HG03354 (cell line): ENCODE measurements at regions not wholly inside any gene's neighbourhood (a gene's known extent, or its start where the extent isn't known, plus 50 kb on each side); places are given as distances from the start of the nearest gene placed in this dataset.
"Not testable (repeated sequence)": the region's sequence is repeated elsewhere in the genome, so short reads cannot be mapped to it uniquely, and the experiment has no call there.

Experiments used
- ATAC-seq: cut with Tn5 transposase; IDR thresholded peaks from one replicate; pipeline ENCODE4 v1.9.1; 2021; ENCODE audit warnings: mild to moderate bottlenecking; ENCODE audit not compliant: unreplicated experiment, poor library complexity, severe bottlenecking

DNA sequence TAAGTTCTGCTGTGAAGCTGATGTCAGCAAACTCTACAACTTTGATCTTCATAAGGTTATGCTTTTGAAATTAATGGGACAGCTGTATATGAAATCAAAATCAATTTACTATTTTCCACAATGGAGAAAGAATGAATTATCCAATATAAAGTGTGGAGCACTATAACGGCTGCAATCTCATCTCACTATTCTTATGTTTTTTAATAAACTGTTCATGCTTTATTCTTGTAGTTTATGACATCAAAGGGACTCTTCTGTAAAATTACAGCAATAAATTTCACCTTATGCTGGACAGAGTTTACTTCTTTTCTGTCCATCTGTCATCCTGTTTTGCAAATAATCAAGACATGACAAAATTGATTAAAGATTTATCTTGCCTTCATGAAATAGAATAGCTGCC, 192.5 kb downstream of the TECRL start:
- no peak for ATAC-seq

DNA sequence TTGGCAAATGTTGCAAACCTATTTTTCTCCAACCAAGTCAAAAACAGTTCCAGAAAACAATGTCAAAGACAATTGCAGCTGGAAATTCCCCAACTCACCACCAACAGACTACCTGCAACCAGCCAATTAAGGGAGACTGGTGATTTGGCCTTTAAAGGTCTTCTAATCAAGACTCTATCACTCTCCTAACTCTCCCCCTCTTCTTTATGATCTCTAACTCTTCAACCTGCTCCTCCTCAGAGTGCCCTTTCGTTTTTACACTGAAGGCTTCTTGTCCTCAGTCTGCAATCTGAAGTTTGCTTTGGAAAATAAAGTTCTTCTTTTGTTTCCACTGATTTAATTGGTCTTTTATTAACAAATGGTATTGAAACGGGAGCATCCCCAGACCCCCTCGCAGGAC, 203.9 kb downstream of the TECRL start:
- ATAC-seq: no peak

DNA sequence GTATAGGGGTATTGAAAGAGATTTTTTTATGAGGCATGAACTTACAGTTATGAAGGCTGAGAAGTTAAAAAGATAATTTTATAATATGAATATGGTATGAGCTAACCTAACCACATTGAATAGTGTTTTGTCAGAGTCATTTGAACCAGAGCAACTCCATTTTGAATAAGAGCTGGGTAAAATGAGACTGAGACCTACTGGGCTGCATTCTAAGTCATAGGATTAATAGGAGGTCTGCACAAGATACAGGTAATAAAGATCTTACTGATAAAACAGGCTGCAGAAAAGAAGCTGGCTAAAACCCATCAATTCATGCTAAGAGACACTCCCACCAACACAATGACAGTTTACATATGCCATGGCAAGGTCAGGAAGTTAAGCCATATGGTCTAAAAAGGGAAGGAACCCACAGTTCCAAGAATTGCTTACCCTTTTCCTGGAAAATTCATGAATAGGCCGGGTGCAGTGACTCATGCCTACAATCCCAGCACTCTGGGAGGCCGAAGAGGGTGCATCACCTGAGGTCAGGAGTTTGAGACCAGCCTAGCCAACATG, 209.2 kb downstream of the TECRL start:
- ATAC-seq: no peak

DNA sequence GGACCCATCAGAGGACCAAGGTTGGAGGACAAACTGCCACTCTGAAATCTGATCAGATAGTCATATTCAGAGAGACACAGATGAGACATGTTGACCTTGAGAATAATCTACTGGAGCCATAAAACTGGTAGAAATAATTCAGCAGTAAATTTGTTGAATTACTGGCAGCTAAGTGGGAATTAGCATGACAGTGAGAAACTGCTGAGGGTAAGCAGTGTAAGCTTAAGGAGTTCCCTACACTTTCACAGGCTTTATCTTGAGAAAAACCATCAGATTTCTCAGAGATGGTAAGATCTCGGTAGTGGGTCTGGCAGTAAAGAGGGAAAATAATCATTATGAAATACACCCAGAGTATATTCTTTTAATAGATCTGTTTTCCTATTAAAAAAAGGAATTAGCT, 213.7 kb downstream of the TECRL start:
- ATAC-seq: no peak

DNA sequence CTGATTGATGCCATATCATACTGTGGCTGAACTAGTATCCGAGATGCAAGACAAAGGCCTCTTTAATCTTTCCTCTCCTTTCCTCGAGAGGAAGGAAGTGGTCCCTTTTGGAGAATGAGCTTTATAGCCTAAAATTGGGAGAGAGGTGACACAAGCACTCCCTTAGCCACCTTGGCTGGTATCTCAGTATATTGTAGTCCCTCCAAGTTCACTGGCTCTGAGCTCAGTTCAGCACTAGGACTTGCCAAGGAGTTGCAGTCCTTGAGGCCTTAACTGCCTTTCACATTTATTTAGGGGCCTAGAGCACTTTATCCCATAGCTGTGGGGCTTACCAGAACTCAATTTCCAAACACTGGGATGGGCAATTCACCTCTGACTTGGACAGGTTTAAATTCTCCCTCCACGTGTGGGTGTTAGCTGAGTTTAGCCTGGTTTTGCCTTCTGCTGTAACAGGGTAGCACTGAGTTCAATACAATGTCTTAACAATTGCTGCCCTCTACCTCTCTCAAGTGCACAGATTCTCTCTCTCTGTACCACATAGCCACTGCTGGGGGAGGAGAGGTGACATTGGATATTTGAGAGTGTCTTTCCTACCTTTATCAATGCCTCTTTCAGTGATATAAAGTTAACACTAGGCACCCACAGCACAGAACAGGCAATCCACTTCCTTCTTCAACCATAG, 216.4 kb downstream of the TECRL start:
- ATAC-seq: no peak

DNA sequence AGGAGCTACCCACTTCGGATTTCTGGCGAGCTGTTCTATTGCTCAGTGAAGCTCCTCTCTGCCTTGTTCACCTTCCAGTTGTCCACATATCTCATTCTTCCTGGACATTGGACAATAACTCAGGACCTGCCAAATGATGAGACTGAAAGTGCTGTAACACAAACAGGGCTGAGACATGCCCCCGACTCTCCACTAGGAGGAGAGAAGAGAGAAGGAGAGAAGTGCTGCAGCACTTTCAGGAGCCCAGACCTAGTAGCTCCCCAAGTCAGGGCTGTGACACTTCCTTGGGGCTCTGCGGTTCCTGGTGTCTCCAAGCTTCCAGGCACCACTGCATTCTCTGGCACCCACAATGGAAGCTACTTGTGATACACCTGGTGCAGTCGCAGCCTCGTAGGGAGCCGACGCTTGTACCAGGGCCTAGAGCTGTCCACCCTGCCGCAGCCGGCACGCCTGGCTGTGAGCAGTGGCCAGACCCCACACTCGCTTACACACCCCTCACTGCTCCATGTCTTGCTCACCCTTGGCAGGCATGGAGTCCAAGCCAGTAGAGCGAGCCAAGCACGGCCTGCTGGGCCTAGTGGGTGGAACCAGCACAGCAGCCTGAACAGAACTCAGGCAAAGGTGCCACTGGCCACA, 234.9 kb downstream of the TECRL start:
- no peak for ATAC-seq

DNA sequence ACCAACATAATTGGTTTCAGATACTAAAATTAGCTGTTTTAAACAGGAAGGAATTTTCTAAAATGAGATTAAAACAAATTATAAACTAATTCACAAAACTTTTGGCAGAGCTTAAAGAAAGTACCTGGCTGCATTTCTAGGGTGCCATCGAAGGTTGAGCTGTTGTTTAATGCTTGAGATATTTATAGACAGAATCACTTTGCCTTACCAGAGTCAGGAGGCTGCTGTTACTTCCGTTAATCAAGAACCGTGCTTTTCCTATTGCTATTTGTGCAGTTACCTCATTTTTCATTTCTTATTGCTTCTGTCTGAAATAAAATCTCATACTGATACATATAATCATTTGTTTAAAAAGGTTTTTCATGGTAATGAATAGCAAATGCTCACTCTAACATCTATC, 242.9 kb downstream of the TECRL start:
- no peak for ATAC-seq

DNA sequence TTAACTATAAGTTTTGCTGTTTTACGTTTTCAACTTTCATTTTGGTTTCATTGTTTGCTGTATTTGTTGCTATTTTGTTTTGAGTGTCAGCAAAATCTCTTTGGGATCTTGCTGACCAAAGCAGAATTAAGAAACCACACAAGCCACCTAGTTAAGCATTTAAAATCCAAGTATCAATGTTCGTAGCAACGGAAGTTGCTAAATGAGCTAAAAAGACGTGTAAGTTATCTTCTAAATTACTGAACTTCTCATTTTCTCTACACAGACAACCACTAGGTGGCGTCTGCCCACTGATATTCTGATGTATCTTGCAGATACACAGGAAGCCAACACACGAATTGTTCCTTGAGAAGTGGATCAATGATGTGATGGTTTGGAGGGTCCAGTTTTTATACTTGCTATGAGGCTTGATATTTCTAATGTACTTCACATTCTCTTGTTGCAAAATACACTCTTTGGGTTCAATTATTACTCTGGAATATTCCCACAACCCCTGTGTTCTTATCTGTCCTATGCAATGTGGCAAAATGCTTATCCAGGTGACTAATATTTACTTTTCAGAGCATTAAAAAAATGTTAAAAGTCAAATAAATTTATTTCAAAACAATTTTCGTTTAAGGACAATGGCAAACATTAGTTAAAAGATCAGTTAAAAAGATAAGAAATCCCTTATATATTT, 250.5 kb downstream of the TECRL start:
- peak; percentile 94 for ATAC-seq

DNA sequence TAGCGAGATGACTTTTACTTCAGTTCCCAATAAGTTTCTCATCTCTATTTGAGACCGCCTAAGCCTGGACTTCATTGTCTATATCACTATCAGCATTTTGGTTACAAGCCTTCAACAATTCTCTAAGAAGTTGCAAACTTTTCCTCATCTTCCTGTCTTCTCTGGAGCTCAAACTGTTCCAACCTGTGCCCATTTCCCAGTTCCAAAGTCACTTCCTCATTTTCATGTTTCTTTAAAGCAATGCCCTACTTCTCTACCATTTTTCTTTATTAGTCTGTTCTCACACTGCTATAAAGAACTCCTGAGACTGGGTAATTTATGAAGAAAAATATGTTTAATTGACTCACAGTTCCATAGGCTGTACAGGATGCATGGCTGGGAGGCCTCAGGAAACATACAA, 251.9 kb downstream of the TECRL start:
- no peak for ATAC-seq

DNA sequence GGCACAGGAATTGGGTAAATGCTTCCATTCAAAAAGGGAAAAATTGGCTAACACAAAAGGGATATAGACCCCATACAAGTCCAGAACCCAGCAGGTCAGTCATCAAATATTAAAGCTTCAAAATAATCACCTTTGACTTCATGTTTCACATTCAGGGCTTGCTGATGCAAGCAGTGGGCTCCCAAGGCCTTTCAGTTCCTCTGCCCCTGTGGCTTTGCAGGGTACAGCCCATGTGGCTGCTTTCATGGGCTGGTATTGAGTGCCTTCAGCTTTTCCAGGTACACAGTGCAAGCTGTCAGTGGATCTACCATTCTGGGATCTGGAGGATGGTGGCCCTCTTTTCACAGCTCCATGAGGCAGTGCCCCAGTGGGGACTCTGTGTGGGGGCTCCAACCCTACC, 253.0 kb downstream of the TECRL start:
- ATAC-seq: no peak

DNA sequence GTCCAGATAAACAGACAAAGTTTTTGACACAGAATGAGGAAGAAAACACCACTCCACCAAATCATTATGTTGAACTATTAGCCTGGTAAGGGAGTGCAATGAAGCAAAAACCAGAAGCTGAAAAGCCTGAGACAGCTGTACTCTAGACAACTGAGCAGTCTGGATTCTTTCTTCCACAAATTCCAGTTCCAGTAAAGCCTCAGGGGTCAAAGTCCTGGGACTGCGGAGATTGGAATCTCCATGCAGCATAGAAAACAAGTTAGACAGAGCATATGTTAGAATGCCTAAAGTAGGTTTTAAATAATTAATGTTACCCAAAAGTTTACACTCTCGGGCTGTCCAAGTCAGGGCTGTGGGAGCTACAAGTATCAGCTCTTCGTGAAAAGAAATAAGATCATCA, 263.2 kb downstream of the TECRL start:
- ATAC-seq: no peak

DNA sequence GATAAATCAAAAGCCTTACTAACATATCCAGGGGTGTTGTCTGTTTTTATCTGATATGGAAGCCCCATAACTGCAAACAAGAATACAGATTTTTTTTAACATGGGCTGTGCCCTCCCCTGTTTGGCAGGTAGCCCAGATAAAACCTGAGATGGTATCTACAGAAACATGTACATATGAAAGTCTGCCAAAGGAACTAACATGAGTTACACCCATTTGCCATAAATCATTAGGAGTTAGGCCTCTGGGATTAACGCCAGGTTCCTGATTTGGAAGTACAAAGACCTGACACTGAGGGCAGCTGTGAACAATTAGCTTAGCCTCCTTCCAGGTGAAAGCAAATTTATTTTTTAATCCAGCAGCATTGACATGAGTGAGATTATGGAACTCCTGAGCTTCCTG, 264.3 kb downstream of the TECRL start:
- ATAC-seq: no peak

DNA sequence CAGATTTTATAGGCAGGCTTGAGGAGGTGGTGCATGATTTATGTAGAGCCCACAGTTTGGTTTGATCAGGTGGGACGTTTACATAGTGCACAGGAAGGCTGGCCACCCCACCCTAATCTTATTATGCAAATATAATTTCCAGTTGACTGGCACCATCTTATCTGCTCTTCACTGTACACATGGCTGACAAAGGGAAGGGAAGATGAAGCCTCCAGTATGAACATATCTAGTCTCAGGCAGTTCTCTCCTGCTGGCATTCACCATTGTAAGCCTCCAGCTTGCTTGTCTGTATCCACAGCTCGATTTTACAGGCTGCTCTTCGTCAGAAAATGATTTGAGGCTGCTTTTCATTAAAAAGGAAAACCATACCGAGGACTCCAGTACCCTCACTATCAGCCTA, 278.3 kb downstream of the TECRL start:
- no peak for ATAC-seq

DNA sequence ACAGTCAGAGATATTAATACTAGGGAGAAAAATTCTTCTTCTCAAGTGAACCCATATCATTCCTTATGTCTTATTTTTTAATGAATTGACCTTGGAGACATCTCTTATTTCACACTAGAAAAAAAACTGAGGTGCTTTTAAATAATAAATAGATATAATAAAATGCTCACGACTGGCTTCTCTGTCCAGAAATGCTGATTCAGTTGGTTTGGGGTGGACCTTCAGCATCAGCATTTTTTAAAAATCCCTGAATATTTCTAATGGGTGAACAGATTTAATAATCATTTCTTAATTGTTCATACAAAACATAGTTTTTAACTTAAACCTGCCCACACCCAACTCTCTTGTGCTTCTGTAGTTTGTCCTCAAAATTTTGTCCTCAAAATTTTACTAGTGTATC, 283.9 kb downstream of the TECRL start:
- ATAC-seq: no peak

DNA sequence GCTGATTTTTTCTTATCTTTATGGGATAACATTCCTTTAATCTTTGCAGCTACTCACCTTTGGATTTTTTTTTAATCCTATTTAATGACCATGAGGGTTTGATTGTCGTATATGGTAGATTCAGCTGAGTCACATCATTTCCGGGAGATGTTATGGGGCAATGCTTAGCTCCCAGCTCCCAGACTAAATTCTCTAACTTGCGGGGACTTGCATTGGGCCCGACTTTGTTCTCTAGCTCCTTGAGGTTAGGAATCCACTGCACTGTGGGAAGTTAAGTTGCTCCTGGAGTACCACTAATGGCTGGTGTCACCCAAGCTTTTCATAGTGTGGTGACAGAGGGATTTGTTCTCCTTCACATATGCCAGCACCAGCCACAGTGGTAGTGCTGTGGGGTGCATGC, 287.4 kb downstream of the TECRL start:
- no peak for ATAC-seq

DNA sequence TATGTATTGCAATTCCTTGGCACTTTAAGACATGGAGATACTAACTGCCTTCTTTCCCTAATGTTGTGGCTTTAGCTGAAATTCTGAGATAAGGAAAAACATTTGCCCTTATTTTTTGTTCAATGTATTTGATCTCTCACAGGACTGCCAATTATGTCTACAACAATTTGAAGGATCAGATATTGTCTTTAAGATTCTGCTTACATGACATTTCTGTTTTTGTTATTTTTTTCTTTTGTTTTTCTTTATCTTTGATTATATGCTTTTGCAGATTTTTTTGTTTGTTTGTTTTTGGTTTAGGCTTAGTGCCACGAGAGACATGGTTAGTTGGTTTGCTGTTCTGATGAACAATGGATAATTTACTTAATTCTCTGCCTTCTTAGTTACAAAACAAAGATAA, 303.3 kb downstream of the TECRL start:
- no peak for ATAC-seq

DNA sequence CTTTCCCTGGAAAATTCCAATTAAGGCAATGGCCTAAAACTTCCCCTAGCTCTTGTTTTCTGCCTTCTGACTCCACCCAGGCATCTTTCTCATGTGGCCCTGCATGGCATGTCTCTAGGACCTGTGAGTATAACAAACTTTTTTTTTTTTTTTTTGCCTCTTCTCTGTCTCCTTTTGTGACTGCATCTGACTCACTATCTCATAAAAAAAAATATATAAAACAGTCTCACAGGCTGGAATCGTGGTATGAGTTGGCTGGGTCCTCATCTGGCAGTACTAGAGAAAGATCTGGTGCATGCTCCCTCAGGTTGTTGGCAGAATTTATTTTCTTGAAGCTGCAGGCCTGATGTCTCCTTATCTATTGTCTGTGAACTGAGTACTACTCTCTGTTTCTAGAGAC, 313.9 kb downstream of the TECRL start:
- ATAC-seq: no peak

DNA sequence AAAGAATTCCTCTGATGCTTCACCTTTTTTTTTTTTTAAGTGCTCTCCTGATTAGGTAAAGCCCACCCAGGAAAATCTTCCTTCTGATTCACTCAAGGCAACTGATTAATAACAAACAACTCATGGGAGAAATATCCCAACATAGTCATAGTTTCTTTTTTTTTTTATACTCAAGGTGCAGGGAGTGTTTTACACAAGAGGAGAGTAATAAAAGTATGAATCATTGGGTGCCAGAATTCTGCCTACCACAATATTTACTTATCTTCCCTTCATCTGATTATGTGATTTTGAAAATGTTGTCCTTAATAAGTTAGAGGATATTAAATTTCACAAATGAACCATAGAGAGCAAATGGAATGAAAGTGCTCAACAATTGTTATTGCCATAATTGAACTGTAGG, 329.9 kb downstream of the TECRL start:
- no peak for ATAC-seq

DNA sequence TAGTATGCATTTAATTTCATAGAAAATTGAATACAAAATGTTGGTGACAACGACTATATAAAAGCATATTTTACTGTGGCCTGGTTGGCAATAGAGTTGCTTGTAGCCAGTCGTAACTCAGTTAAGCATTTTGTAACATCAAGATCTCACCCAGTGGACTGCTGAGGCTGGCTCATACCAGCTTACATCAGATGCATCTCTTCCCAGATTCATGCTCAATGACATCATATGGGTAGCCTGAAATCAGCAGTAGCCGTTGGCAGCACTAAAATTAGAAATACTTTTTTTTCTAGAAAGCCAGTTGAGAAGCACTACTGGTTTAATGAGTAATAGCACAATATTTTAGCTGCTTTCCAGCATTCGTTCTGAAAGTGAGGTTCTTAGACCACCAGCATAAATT, 341.2 kb downstream of the TECRL start:
- no peak for ATAC-seq

DNA sequence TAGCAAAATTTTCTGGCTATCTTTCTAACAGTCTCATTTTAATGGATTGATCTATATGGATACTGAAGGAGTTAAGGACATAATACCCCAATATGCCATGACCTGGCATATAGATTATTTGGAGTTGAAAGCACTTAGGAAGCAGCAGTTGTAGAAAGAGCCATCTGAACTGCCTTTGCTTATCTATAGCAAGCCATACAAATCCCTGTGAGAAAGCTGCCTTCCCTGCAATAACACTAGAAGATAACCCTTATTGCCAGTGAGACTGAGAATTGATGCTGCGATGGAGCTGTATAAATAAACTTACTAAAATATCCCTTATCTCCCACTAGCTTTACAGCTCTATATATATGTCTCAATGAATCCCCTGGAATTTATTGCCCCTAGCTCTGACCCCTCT, 346.3 kb downstream of the TECRL start:
- ATAC-seq: no peak

DNA sequence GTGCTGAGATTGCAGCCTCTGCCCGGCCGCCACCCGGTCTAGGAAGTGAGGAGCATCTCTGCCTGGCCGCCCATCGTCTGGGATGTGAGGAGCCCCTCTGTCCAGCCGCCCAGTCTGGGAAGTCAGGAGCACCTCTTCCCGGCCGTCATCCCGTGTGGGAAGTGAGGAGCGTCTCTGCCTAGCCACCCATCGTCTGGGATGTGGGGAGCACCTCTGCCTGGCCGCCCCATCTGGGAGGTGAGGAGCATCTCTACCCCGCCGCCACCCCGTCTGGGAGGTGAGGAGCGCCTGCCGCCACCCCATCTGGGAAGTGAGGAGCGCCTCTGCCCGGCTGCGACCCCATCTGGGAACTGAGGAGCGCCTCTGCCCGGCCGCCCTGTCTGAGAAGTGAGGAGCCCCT, 372.2 kb downstream of the TECRL start:
- not testable (repeated sequence) for ATAC-seq
